Posterior cingulate gyrus (tissue), 11 donors: ENCODE measurements at regions not wholly inside any gene's neighbourhood (a gene's known extent, or its start where the extent isn't known, plus 50 kb on each side); places are given as distances from the start of the nearest gene placed in this dataset.

Source experiments
- DNase-seq, 10 donors: peaks; one replicate each; pipeline versions ENCODE4 v3.0.0 to v3.0.0-alpha.2; 2020 to 2021; ENCODE audit warnings: mixed read lengths in 3 of 10
- intact Hi-C: fragments of 100-400 bp; cut with DNase I; formaldehyde crosslinking; loops from one replicate; pipeline ENCODE4 v1.15.1; 2023

- no peak for DNase-seq
- intact Hi-C loops, result no loop called here
Observed at GRCh38 chr1:214193691-214194090, 87.3 kb upstream of the SMYD2 start.

DNA sequence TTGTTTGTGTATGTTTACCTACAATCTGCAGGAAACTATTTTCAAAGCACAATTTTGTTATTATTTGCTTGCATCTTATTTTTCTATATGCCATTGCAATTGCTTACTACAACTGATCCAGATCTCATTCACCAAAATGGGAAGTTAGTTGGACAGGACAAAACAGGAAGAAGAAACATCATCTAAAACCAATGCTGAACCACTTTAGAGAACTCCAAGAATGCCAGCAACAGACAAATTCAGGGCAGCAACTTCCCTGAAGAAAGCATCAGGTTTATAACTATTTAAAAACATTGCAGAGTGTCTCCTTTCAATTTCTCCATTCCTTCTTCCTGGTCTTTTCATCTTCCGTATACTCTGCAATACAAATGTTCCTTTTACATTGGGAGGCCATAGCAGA is 82.4 kb upstream of the SMYD2 start:
- intact Hi-C loops, result no loop called here
- no peak for DNase-seq

DNA sequence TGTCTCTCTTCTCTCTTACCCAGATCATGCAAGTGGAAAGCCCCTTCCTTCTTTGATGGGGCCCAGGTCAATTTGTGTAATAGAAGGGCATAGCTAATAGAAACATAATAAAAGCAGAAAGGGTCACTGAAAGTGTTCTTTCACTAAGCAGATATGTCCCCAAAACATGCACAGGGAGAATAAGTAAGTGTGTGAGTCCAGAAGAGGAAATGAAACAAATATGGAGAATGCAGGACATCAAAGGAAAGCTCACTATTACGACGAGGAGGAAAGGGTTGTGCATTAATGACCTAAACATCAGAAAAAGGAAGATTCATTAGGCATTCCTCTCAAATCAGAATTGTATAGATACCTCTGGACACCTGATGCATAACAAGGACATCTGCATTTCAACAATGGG is 81.4 kb upstream of the SMYD2 start:
- DNase-seq, result no peak
- intact Hi-C loops, result no loop called here

DNA sequence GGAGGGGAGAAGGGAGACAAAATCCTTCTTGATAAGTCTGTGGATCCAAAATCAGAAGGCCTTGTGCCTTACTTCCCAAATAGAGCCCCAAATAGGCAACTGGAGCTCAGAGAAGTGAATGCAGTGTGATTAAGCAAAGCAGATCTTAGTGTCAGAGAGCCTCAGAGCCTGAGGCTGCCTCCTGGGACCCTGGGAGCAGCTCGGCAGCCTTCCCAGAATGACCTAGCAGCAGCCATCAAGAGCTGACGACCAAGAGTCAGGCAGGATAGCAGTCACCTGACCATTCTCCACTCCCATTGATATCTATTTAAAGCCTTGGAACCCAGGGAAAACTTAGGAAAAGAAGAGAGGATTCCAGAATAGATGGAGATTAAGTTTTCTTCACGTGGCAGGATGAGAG is 78.0 kb upstream of the SMYD2 start:
- DNase-seq, result no peak
- intact Hi-C loops, result no loop called here

DNA sequence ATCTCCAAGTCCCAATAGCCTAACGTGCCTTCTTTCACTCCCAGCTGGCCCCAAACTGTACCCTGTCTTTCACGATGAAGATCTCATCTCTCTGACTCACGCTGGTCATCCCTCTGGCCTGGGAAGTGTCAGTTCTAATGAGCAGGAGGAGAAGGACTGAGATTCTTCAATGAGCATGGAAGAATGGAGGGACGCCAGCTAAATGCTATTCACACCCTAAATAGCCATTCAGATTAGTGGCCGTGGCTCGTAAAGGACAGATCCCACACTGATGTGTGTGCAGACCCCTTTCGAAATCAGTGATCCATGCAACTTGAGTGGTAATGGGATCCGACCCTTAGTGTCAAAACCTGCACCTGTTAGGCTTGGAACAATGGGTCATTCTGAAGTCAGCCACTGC is 75.9 kb upstream of the SMYD2 start:
- intact Hi-C loops, result no loop called here
- no peak for DNase-seq

- intact Hi-C loops, result no loop called here
- DNase-seq, result peak in 3 of 10 donors; percentile 26 to 67 (median 33)
Observed at GRCh38 chr1:214208460-214208859, 72.5 kb upstream of the SMYD2 start.

- intact Hi-C loops, result no loop called here
- peak in 1 of 10 donors; percentile 84 for DNase-seq
Observed at GRCh38 chr1:214209260-214209808, 71.6 kb upstream of the SMYD2 start.

DNA sequence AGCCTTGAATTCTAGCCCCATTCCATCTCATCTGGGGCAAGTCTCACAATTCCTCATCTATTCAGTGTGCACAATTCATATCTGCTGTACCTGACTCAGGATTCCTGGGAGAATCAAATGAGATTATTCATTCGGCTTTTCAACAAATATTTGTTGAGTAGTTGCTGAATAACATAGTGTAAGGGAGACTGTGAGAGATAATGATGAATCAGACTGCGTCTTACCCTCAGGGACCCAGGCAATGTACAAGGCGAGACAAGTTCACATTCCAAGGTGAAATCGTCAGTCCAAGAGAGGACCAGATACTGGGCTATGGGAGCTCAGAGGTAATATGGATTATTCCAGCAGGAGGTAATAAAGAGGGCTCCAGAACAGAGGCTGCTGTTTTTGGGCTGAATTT is 67.8 kb upstream of the SMYD2 start:
- intact Hi-C loops, result loop anchor here (5.0 to 10.0 kb wide), 2 partner anchors 424 to 1312 kb away; no protein-coding TSS in a partner anchor

GRCh38 chr1:214214851-214215250 is 66.1 kb upstream of the SMYD2 start:
- DNase-seq, result no peak
- intact Hi-C loops, result loop anchor here (1.0 to 10.0 kb wide), 3 partner anchors 113 to 1310 kb away; no protein-coding TSS in a partner anchor

More for the DNA sequence above, 67.8 kb upstream of the SMYD2 start:
- DNase-seq, result no peak

DNA sequence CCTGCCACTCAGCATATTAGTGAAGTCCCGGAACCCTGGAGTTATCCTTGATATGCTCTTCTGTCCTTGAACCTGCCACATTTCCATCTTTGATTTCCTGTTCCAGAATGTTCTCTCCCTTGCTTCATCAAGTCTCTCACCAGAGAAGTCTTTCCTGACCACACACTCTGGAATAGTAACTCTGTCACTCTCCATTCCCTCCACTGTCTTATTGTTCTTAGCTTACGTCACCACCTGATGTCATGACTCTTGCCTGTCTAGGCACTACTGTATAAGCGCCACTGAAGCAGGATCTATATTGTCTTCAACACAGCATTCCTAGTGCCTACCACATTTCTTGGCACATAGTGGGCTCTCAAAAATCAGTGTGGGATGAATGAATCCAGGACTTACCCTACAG is 65.4 kb upstream of the SMYD2 start:
- DNase-seq, result no peak
- intact Hi-C loops, result loop anchor here (10.0 kb wide), 1 partner anchor 1309 kb away; no protein-coding TSS in a partner anchor

DNA sequence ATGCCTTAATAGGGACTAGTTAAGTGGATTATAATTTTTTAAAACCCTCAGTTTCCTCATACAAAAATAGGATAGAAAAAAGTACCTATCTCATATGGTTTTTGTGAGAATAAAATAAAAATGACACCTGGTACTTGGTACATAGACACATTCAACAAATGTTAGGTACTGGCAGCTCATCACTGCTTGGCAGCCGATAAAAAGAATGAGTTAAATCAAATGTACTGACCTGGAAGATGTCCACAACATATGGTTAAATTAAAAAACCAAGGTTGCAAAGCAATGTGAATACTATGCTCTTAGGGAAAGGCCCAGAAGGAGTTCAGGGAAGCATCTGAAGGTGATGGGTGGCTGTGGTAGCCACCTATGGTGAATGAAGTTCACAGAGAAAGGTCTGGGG is 64.9 kb upstream of the SMYD2 start:
- DNase-seq, result no peak
- intact Hi-C loops, result loop anchor here (10.0 kb wide), 1 partner anchor 1309 kb away; no protein-coding TSS in a partner anchor

- no peak for DNase-seq
- intact Hi-C loops, result loop anchor here (10.0 kb wide), 1 partner anchor 1308 kb away; no protein-coding TSS in a partner anchor
Observed at GRCh38 chr1:214216779-214217178, 64.2 kb upstream of the SMYD2 start.

DNA sequence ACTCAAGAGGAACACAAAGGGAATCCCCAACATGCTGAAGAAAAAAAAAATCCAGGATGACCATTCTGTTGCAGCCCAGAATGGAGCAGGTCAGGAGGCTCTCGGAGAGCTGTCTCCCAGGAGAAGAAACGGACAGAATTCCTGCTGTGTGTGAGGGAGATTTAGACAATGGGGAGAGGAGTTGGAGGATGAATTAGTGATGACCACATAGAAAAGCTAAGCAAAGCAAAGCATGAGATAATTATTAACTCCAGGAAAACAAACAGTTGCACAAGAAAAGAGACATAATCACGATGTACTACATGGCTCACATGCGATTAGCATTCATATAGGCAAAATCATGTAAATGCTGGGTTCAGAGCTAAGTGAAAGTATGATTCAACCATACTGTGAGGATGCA is 61.1 kb upstream of the SMYD2 start:
- DNase-seq, result no peak

GRCh38 chr1:214220891-214221290 is 60.1 kb upstream of the SMYD2 start:
- intact Hi-C loops, result no loop called here
- DNase-seq, result no peak

More for the DNA sequence above, 61.1 kb upstream of the SMYD2 start:
- intact Hi-C loops, result loop anchor here (10.0 kb wide), 1 partner anchor 1305 kb away; no protein-coding TSS in a partner anchor

DNA sequence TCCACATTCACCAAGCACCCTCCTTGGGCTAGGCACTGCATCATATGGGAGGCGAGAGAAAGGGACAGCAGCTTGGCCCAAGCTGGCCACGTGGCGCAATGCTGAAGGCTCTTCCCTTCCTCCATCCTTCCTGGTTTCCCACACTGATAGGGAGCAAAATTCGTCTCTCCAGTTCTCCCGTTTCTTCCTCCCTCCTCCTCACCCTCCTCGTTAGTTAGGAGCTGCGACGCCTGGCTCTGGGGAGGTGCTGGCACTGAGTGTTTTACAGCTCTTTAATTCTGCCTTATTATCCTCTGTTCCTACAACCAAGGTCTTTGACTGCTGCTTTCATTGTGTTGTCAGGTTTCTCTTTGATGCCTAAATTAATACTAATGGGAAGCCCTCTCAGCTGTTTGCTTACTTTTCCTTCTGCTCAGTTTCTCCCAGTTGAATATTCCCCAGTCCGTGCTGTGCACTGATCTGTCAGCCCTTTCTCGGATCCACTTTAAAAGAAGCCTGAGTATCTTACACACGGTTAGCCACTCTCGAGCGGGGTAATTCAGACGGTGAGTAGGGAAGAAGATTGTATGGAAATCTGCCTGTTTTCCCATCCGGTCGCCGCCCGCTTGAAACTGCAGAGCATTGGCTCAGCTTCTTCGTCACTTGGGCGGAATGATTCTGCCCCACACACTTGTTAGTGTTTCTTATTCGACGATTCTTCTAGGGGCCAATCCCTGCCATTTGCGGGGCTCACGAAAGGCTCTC is 56.2 kb upstream of the SMYD2 start:
- intact Hi-C loops, result no loop called here
- DNase-seq, result peak in 3 of 10 donors; percentile 21 to 68 (median 28)

GRCh38 chr1:214228976-214229375 is 52.0 kb upstream of the SMYD2 start:
- intact Hi-C loops, result no loop called here
- peak in 3 of 10 donors; percentile 17 to 22 (median 20) for DNase-seq

DNA sequence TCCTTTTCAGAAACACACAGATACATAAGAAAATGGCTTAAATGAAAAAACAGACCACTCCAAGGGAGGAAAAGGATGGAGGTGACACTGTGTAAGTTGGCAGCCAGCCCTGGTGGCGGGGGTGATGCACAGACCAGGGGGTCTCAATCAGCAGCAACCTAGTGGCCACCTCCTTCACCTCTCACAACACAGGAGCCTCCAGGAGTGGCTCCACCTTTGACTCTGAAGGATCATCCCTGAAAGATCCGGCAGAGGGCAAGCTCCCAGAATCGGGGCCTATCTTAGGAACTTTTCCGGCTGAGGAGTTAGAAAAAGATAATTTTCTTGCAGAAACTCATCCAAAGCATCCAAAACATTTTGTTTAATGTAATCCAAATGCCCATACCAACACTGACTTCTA is 51.2 kb upstream of the SMYD2 start:
- no peak for DNase-seq
- intact Hi-C loops, result no loop called here
